Peyer's patch (tissue), 4 donors: ENCODE measurements at regions not wholly inside any gene's neighbourhood (a gene's known extent, or its start where the extent isn't known, plus 50 kb on each side); places are given as distances from the start of the nearest gene placed in this dataset.

ENCODE experiments used
- CTCF ChIP-seq, 6 experiments: fragments of 450-650 bp in 4 of 6; fragments of 200-600 bp in 2 of 6; sonication (generic) in 1 of 6; IDR thresholded peaks; one replicate each; pipeline ENCODE4 v1.5.1; 2017 to 2019; ENCODE audit warnings: antibody characterized with exemption in 6 of 6, mild to moderate bottlenecking in 3 of 6, moderate library complexity in 1 of 6
- POLR2A ChIP-seq, 2 donors: fragments of 450-650 bp; IDR thresholded peaks; one replicate each; pipeline ENCODE4 v1.5.1; 2017; ENCODE audit warnings: antibody characterized with exemption in 2 of 2, mild to moderate bottlenecking in 2 of 2, moderate library complexity in 2 of 2

- TF ChIP-seq POLR2A (IDR thresholded peaks at IDR 0.05), result no peak
- TF ChIP-seq CTCF (IDR thresholded peaks at IDR 0.05), result no peak
Measured at GRCh38 chr7:94123136-94123535, 119.0 kb upstream of the BET1 start.
